ENCODE measurements at regions not wholly inside any gene's neighbourhood (a gene's known extent, or its start where the extent isn't known, plus 50 kb on each side); places are given as distances from the start of the nearest gene placed in this dataset.

DNA sequence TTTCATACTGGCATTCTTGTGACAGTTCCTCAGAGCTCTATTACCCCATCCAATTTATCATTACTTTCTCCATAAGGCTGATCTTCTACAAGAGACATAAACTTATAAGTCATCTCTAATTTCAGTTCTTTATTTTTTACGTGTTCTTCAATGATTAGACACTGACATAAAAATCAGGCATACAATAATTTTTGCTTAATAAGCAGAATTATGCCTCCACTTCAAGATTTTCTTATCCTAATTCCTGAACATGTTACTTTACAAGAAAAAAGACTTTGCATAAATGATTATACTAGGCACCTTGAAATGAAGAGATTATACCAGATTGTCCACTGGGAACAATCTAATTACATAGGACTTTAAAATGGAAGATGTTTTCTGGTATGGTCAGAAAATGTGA lies 1304.5 kb upstream of the SLC39A10 start:
- no peak overlapping the region for H3K27ac Mint-ChIP-seq
- TF ChIP-seq, protein P1, sequence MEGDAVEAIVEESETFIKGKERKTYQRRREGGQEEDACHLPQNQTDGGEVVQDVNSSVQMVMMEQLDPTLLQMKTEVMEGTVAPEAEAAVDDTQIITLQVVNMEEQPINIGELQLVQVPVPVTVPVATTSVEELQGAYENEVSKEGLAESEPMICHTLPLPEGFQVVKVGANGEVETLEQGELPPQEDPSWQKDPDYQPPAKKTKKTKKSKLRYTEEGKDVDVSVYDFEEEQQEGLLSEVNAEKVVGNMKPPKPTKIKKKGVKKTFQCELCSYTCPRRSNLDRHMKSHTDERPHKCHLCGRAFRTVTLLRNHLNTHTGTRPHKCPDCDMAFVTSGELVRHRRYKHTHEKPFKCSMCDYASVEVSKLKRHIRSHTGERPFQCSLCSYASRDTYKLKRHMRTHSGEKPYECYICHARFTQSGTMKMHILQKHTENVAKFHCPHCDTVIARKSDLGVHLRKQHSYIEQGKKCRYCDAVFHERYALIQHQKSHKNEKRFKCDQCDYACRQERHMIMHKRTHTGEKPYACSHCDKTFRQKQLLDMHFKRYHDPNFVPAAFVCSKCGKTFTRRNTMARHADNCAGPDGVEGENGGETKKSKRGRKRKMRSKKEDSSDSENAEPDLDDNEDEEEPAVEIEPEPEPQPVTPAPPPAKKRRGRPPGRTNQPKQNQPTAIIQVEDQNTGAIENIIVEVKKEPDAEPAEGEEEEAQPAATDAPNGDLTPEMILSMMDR (IDR thresholded peaks at IDR 0.05), result no peak
- H3K27me3 ChIP-seq (ENCODE audit: control insufficient read depth in 2 of 2, insufficient read depth in 2 of 2, low read length in 2 of 2), result no peaks in the 10 kb centered on the region
- no peak overlapping the region for H2AFZ ChIP-seq (ENCODE audit: insufficient read depth, low read depth, low read length, poor library complexity, severe bottlenecking)
- H3K4me1 ChIP-seq (ENCODE audit: control insufficient read depth in 1 of 2, insufficient read depth in 2 of 2, low read length in 2 of 2), result no peaks in the 10 kb centered on the region
- H4K20me1 ChIP-seq (ENCODE audit: insufficient read depth, low read length), result no peaks in the 10 kb centered on the region
- no peak overlapping the region for H3K4me2 ChIP-seq (replicated peaks; ENCODE audit: extremely low read depth, low read length, poor library complexity, severe bottlenecking)
- no peak overlapping the region for H3K4me3 ChIP-seq (replicated peaks in 1 of 3; ENCODE audit: low read depth in 2 of 3, low read length in 3 of 3)
- no peak overlapping the region for H3K9ac ChIP-seq (ENCODE audit: insufficient read depth, low read length, poor library complexity, severe bottlenecking)
- H3K36me3 ChIP-seq (replicated peaks in 1 of 2; ENCODE audit: control insufficient read depth in 1 of 2, insufficient read depth in 2 of 2, low read length in 2 of 2), result no peaks in the 10 kb centered on the region
- peaks cover 8 to 15% (median 10%) of the 10 kb centered on the region in 7 donors for H3K9me3 Mint-ChIP-seq
- WGBS (ENCODE audit: insufficient coverage), result no CpG with 5 or more reads among the region's 1 CpG
- no peaks in the 10 kb centered on the region for H3K4me1 Mint-ChIP-seq
- intact Hi-C loops (cut with micrococcal nuclease), result no loop called here
- peaks cover 9 to 13% of the 10 kb centered on the region in 2 donors for H3K9me3 ChIP-seq (replicated peaks in 1 of 2; ENCODE audit: control insufficient read depth in 1 of 2, insufficient read depth in 1 of 2, low read length in 2 of 2)
- H3K27me3 Mint-ChIP-seq (ENCODE audit: low read depth in 3 of 3), result no peaks in the 10 kb centered on the region
- DNase-seq, result no peak
- no peaks in the 10 kb centered on the region for H3K36me3 Mint-ChIP-seq
- H3K4me3 Mint-ChIP-seq, result no peak overlapping the region
- H3K27ac ChIP-seq (ENCODE audit: low read depth in 1 of 2, low read length in 2 of 2), result no peak overlapping the region
- no peaks in the 10 kb centered on the region for H3K79me2 ChIP-seq (ENCODE audit: insufficient read depth, low read length)

- intact Hi-C loops (cut with micrococcal nuclease), result no loop called here
- H3K27me3 ChIP-seq (ENCODE audit: control insufficient read depth in 2 of 2, insufficient read depth in 2 of 2, low read length in 2 of 2), result no peaks in the 10 kb centered on the region
- H3K9ac ChIP-seq (ENCODE audit: insufficient read depth, low read length, poor library complexity, severe bottlenecking), result no peak overlapping the region
- Mint-ChIP-seq H3K4me3 (no peak overlapping the region), H3K27me3 (ENCODE audit: low read depth in 3 of 3) (no peaks in the 10 kb centered on the region), H3K9me3 (peaks cover 0 to 3% (median 0%) of the 10 kb centered on the region in 7 donors), H3K36me3 (no peaks in the 10 kb centered on the region), H3K27ac (no peak overlapping the region), H3K4me1 (no peaks in the 10 kb centered on the region)
- H3K36me3 ChIP-seq (replicated peaks in 1 of 2; ENCODE audit: control insufficient read depth in 1 of 2, insufficient read depth in 2 of 2, low read length in 2 of 2), result no peaks in the 10 kb centered on the region
- H3K4me3 ChIP-seq (replicated peaks in 1 of 3; ENCODE audit: low read depth in 2 of 3, low read length in 3 of 3), result no peak overlapping the region
- H2AFZ ChIP-seq (ENCODE audit: insufficient read depth, low read depth, low read length, poor library complexity, severe bottlenecking), result no peak overlapping the region
- no CpG with 5 or more reads among the region's 1 CpG for WGBS (ENCODE audit: insufficient coverage)
- no peak for DNase-seq
- H3K4me1 ChIP-seq (ENCODE audit: control insufficient read depth in 1 of 2, insufficient read depth in 2 of 2, low read length in 2 of 2), result no peaks in the 10 kb centered on the region
- H3K9me3 ChIP-seq (replicated peaks in 1 of 2; ENCODE audit: control insufficient read depth in 1 of 2, insufficient read depth in 1 of 2, low read length in 2 of 2), result no peaks in the 10 kb centered on the region
- H3K79me2 ChIP-seq (ENCODE audit: insufficient read depth, low read length), result no peaks in the 10 kb centered on the region
- no peak overlapping the region for H3K4me2 ChIP-seq (replicated peaks; ENCODE audit: extremely low read depth, low read length, poor library complexity, severe bottlenecking)
- no peaks in the 10 kb centered on the region for H4K20me1 ChIP-seq (ENCODE audit: insufficient read depth, low read length)
- no peak overlapping the region for H3K27ac ChIP-seq (ENCODE audit: low read depth in 1 of 2, low read length in 2 of 2)
- TF ChIP-seq, protein P1 (IDR thresholded peaks at IDR 0.05), result no peak
These were observed 1310.8 kb upstream of the SLC39A10 start for GRCh38 chr2:194346193-194346592.

All from CD14-positive monocyte (primary cell).